ENCODE measurements at regions not wholly inside any gene's neighbourhood (a gene's known extent, or its start where the extent isn't known, plus 50 kb on each side); places are given as distances from the start of the nearest gene placed in this dataset.

DNA sequence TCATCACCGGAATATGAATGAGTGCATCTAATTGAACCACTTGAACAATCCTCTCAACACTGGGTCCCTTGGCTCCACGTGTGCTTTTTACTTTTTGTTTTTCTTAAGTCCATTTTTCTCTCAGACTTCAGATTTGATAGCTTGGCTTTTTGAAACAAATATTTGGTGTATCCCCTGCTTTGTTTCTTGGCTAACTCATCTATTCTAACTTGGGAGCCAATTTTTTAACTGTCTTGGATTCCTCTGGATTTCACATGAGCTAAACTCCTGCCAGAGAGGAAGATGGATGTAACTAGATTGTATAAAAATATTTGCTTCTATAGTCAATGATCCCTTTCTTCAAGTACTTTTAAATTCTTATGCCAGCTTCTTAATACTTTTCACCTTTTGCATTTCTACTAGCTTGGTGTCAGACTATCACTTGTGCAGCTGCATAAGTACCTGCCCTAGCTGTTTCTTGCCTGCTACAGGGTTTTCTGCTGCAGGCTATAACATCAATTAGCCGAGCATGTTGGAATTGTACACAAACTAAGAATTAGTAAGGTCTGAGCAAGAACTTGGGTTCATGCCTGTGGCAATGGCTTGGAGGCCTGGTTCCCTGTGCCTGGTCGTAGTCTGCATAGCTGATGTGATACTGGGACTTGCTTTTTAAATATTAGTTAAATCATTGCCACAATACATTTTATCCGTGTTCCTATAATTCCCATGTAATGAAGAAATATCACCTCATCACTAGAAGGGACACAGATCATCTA, 281.5 kb downstream of the EN1 start:
- no peak for DNase-seq (ENCODE audit: low read depth in 3 of 3)

DNA sequence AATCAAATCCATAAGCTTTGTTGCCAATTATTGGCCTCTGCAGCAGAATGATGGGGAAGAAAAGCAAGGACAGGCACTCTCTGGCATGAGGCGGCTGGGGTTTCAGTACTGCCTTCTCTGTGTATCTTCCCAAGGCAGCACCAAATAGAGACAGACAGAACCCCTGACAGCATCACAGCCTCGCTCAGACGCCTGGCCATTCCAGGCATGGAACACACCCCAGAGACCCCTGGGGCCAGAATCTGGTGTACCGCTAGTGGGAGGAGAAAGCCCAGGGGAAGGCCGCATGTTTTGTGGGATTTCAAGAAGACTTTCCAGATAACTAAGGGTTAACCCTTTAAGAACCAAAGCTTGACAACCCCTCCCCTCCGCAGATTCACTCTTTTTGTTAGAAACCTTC, 282.1 kb downstream of the EN1 start:
- no peak for DNase-seq (ENCODE audit: low read depth in 3 of 3)

DNA sequence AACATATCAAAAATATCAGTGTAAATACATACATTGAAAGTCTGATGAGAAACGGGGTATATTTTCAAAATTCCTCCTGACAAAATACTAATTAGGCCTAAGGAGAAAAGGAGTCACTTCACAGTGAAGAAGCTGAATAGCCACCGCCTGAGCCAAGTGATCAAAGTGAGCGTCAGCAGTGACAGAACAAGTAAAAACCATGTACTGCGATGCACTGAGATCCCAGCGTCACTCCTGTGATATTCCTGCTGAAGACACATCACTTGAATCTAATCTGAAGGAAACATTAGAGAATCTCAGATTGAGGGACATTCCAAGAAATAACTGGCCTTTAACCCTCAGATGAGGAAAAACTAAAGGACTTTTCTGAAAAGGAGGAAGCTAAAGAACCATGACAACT, 285.3 kb downstream of the EN1 start:
- no peak for DNase-seq (ENCODE audit: low read depth in 3 of 3)

DNA sequence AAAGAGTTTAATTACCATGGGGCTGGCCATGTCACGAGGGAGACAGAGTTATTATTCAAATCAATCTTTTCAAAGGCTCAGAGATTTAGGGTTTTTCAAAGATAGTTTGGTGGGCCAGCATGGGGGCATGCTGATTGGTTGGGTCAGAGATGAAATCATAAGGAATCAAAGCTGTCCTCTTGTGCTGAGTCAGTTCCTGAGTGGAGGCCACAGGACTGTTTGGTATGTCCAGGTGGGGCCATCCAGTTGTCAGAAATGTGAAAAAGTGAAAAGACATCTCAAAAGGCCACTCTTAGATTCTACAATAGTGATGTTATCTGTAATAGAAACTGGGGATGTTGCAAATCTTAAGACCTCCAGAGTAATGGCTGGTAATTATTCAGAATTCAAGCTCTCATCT, 288.6 kb downstream of the EN1 start:
- DNase-seq (ENCODE audit: low read depth in 3 of 3) = no peak

DNA sequence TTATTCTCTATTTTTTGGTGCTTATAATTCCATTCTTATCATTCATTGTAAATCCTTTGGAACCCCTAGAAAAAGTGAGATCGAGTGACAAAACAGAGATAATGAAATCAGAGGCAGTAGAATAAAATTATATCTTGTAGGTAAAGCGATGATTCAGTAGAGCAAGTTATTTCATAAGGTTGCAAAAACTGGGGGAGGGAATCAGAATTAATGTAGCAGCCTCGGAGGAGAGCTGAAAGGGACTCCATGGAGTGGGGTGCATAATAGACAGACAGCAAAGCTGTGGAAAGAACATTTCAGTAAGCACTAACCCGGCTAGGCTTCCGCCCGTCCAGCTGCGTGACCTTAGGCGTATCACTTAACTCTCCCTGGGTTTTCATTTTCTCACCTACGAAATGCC, 289.7 kb downstream of the EN1 start:
- DNase-seq (ENCODE audit: low read depth in 3 of 3) = no peak

DNA sequence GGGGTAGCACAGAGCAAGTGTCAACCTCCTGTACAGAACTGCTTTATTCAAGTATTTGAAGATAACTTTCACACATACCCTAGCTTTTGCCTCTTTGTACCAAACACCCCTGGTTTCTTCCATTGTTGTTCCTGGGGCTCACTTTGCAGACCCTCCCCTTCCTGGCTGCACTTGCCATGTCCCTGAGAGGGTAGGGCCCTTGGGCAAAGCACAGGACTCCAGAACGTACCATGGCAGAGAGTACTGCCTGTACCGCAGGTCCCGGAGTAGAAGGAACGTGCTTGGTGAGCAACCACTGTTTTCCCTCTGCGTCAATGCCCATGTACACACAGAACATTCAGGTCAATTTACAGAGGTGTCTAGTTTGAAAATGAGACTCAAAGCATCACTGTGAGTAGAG, 290.4 kb downstream of the EN1 start:
- no peak for DNase-seq (ENCODE audit: low read depth in 3 of 3)

DNA sequence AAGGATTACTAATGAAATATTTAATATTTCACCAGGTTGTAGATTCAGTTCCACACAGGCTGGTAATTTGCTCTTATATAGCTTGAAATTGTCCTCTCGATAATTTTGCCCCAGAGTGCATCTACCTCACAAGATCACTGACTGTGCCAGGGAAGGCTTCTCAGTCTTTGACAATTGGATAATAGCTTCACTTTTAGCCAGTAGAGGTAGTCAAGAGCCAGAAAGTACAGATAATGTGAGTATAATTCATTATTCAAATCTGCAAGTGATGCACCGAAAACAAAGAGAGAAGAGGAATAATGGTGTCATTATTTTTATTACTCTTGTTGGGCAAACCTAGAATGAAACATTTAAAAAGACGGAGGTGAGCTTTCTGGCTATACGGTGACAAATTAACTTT, 292.8 kb downstream of the EN1 start:
- DNase-seq (ENCODE audit: low read depth in 3 of 3) = no peak

DNA sequence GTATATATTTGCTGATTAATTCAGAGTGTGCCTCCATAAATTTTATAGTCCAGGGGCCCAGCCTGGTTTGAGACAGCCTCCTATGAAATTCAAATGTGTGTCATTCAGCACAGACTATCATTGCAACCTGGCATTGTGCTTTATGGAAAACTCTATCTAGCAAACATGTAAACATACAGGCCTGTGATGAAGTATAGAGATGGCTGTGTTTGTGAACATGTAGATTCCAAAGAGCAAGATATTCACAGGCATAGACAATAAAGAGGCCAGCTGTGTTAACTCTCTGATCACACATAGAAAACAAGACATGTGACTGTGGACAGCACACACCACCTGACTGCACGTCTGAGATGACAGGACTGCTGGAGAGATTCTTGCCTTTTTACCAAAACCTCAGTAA, 297.9 kb downstream of the EN1 start:
- DNase-seq (ENCODE audit: low read depth in 3 of 3) = no peak

DNA sequence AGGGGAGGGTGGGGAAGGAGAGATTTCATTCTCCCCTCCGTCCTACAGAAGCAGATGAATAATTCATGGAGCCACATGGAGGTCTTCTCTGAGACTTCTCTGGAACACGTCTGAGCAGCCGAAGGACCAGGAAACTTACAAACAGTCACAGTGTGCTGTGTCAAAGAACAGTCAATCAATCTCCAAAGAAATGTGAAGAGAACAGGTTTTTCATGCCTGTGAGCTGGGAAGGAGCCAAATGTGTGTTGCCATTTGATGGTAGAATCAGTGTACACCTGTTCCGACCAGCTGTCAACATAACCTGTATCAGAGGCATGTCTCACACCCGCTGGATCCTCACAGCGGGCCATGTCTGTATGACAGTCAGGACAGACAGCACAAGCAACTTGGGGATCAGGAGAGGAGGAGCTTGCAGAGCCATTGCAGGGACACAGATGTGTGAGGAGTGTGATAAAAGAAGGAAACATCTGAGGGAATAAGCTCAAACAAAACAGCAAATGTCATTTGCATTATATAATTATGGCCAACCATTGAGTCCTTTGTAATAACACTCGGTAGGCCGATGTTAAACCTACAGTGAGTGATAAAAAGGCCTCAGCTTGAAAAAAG, 298.5 kb downstream of the EN1 start:
- no peak for DNase-seq (ENCODE audit: low read depth in 3 of 3)

DNA sequence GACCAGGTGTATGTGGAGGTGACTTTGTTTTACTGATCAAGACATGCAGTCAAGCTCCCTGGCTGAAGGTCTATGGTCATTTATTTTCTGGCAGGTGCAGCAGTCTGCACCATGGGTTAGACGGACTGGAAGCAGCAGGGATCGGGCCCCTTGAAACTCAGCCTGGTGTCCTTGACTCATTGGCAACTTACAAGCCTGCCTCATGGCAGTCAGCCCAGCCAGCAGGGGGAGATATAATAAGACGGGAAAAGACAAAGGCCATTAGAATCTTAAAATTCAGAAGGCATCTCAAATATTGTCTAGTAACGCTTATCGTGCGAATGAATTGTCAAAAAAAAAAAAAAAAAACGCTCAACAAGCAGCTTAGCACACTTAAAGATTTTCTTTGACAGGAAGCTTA, 308.2 kb downstream of the EN1 start:
- DNase-seq (ENCODE audit: low read depth in 3 of 3) = no peak

DNA sequence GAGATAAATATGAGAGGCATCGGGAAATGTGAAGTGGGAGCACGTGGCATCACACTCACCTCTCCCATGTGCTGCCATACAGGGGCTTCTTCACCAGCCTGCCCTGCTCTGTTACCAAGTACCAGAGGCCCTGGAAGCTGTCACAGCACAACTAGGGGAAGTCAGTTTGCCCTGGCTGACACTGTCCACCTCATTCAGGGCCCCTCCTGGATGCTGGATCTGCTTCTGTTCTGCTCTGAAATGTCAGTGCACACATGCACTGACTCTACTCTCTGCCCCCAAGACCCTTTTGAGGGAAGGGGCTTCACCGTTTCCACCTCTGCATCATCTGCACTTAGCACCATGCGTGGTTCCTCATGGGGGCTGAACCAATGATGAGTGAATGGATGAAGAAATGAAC, 311.1 kb downstream of the EN1 start:
- DNase-seq (ENCODE audit: low read depth in 3 of 3) = no peak

DNA sequence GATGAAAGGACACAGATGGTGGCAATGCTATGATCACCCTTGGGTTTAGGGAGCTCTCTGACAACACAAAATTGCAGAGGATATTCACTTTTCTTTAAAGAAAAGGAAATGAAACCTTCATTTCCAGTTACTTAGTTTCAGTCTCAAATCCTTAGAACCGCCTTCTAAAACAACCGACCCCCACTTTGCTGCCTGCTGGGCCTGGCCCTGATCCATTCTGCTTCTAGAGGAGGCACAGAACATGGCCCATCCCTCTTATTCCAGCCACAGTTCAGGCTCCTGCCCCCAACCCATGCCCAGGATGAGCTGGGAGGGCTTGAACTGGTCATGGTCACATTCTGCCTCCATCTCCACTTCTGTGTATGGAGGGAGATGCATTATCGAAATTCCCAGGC, 311.6 kb downstream of the EN1 start:
- no peak for DNase-seq (ENCODE audit: low read depth in 3 of 3)

DNA sequence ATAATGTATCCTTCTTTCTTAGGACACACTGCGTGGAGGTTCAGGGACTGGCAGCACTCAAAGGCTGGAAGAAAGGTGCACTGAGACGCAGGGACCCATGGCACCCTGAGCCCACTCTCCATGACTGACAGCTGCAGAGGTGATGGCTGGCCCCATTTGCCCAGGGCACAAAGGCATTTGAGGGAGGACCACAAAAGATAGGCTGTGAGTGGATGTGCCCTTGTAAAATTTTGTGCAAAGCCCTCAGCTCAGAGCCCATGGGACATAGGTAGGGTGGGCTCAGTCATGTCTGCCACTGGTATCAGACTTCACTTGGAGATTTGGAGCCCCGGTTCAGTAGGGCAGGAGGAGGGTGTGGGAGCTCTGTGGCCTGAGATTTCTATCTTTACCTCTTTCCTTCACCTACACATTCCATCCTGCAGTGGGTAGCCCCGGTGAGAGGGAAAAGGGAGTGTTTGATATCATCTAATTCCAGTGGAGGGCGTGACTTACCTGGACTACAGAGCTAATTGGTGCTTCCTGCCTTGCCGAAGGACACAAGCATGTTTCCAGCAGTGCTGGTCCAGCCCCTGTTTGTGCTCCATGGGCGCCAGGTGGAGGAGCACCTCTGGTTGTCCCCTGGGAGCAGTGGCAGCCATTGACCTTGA, 312.2 kb downstream of the EN1 start:
- no peak for DNase-seq (ENCODE audit: low read depth in 3 of 3)

DNA sequence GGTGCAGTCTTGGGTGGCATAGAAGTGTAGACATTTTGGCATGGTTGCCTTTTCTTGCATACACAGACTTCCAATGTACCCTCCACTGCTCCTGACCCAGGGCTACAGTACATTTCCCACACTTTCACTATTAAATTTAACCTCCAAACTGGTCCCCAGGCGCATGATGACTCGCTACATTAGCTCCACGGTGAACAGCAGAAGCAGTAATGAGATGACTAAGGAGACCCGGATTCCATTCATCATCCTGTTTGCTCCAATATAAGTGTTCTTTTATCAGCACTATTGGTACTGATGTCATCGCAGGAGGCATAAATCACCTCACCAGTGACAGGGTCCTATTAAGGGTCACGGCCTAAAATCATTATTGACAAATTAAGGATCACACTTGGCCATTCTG, 316.5 kb downstream of the EN1 start:
- DNase-seq (ENCODE audit: low read depth in 3 of 3) = no peak

DNA sequence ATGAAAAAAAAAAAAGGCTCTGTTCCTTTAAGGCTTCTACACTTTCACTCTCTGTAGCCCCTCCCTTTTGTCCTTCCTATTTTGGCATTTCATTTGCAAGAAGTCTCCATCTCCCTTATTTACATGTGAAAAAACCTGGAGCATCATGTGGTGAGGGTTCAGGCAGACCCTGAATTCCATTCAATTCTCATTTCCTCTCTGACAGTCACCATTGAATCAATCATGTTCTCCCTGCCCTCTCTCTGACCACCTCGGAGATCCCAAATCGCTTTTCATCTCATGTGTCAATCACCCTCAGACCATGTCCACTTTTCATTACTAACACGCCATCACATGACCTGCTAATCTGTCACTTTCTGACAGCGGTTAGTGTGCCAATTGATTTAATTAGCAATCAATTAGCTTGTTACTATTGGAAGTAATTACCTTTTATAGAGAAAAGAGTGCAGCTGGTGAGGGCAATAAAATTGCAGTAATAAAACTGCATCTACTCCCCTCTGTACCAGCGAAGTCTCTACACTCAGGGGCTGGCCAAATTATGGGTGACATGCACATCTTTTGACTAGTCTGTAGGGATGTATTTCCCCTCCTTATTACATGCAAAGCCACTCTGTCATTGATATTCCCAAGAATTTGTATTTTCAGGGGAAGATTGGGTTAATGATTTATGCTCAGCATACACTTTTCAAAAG, 317.4 kb downstream of the EN1 start:
- no peak for DNase-seq (ENCODE audit: low read depth in 3 of 3)

DNA sequence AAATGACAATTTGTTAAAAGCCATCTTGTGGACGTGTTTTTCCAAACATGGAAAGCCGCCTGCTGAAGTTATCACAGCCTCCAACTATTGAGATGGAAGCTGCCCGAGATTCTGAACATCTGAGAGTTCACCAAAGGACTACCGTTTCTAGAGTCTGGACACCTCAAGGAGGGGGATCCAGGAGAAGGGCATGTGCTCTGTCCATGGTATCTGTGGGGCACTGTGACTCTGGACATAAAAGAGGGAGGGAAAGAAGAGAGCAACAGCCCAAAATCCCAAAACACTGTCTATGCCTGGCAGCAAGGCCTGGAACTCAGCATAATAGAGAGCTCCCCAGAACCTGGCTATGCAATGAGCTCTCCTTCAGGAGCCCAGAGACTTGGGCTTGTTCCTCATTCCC, 319.9 kb downstream of the EN1 start:
- DNase-seq (ENCODE audit: low read depth in 3 of 3) = no peak

DNA sequence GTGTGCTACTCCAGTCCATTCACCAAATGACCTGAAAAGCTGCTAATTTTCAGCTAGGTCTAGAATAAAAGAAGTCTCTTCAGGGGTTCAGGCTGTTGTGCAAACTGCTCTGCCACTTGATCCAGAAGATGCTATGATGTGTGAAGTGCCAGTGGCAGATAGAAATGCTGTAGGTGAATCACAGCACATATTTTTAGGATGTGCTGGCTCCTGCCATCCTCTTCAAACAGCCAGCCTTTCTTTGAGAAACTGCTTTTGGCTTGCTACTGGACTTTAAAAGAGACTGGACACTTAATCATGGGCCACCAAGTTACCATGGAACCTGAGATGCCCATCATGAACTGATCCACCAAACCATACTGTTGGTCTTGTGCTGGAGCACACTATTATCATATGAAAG, 322.1 kb downstream of the EN1 start:
- DNase-seq (ENCODE audit: low read depth in 3 of 3) = no peak

DNA sequence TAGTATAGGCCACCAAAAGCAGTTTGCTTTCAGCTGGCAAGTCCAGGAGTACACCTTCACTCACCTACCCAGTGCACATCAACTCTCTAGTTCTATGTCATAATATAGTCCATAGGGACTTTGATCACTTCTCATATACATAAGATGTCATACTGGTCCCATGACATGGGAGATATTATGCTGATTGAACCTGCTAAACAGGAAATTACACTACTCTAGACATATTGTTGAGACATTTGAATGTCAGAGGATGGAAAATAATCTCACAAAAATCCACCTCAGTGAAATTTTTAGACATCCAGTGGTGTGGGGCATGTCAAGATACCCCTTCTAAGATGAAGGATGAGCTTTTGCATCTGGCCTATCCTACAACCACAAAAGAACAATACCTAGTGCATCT, 322.5 kb downstream of the EN1 start:
- no peak for DNase-seq (ENCODE audit: low read depth in 3 of 3)

DNA sequence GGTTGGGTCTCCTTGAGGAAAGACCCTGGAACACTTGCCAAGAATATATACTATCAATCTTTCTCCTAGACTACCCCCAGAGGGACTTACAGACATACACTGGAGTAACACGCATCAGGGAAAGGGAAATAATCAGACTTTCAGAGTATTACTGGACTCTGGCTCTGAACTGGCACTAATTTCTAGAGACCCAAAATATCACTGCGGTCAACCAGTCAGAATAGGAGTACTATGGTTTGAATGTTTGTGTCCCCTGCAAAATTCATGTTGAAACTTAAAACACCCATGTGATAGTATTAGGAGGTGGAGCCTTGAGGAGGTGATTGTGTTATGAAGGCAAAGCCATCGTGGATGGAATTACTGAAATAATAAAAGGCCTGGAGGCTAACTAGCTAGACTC, 323.7 kb downstream of the EN1 start:
- no peak for DNase-seq (ENCODE audit: low read depth in 3 of 3)

DNA sequence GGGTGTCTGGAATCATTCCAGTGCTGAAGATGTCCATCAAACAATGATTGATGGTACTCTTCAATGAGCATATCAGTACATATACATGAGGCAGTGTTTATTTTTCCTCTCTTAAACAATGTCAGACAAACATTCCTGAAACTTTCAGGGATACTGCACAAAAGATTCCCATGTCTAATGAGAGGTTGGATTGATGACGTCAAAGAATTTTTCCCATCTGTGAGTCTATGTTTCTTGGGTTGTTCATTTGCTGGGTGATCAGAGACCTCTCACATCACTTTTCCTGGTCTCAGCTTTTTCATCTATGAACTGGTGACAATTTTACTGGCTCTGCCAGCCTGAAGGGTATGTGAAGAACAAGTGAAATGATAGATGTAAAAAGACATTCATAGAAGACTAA, 325.5 kb downstream of the EN1 start:
- DNase-seq (ENCODE audit: low read depth in 3 of 3) = no peak

DNA sequence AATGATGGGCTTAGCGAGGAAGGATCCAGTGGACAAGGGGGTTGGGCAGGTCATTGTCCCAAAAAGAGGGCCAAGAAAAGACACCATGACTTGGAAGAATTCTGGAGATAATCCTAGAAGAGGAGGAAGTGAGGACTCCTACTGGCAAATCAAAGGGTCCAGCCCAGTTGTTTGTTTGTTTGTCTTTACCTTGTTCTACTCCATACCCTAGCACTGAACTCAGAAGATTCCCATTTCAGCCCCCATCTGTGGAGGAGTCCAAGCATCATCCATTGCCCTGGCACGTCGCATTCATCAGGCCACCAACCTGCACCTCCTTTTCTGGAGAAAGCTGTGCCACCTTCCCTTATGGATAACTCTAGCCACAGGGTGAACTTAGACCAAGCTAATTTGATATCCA, 326.2 kb downstream of the EN1 start:
- no peak for DNase-seq (ENCODE audit: low read depth in 3 of 3)

DNA sequence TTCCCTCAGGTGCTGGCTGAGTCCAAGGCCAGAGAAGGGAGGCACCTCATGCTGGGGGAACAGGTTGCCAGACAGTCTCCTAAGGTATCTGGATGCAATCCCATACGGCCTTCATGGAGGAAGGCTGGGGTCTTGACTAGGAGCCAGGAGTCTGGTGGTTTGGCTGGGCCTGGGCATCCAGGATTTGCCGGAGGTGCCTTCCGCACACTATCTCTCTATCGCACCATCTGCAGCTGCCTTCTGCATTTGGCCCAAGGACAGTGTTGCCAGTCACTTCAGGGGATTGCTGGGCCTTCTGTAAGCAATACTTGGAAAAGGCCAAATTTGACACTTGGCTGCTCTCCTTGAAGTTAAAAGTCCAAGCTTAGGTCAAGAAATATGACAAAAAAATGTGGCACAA, 327.2 kb downstream of the EN1 start:
- DNase-seq (ENCODE audit: low read depth in 3 of 3) = no peak

DNA sequence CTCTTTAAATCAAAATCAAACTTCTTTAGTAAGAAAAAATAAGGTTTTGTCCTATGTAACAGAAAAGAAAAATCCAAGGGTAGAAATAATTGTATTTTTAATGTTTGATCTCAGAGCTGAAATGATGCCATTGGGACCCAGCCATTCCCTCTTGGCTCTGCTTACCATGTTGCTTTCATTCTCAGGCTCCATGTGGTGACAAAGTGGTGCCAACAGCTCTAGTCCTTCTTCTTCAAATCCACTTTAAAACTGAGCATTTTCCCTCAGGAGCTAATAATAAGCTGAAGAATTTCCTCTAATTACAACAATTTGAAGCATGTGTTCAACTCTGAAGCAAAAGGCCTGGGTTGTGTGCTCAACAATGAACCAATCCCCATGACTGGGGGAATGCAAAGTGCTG, 327.9 kb downstream of the EN1 start:
- no peak for DNase-seq (ENCODE audit: low read depth in 3 of 3)
